IPS DF 6.9 (cell line): ENCODE measurements at regions not wholly inside any gene's neighbourhood (a gene's known extent, or its start where the extent isn't known, plus 50 kb on each side); places are given as distances from the start of the nearest gene placed in this dataset.

Experiments
- DNase-seq: peaks from one replicate; pipeline ENCODE4 v3.0.0-alpha.2; 2013; ENCODE audit warnings: low read depth, low spot score
- H3K27ac ChIP-seq: one replicate; pipeline ENCODE4 v1.5.1; 2013; ENCODE audit warnings: low read length, control low read depth
- H3K27me3 ChIP-seq: 2 replicates; pipeline ENCODE4 v1.6.1; 2013; ENCODE audit warnings: mild to moderate bottlenecking, low read length; ENCODE audit not compliant: control insufficient read depth, insufficient read depth
- H3K36me3 ChIP-seq: 2 replicates; pipeline ENCODE4 v1.6.1; 2013; ENCODE audit warnings: low read length; ENCODE audit not compliant: control insufficient read depth, insufficient read depth
- H3K4me1 ChIP-seq: 2 replicates; pipeline ENCODE4 v1.6.1; 2013; ENCODE audit warnings: low read length; ENCODE audit not compliant: control insufficient read depth, insufficient read depth
- H3K4me3 ChIP-seq: 2 replicates; pipeline ENCODE4 v1.5.1; 2013; ENCODE audit warnings: mild to moderate bottlenecking, low read length
- H3K9me3 ChIP-seq: 2 replicates; pipeline ENCODE4 v1.6.1; 2013; ENCODE audit warnings: low read length, inconsistent platforms; ENCODE audit not compliant: control insufficient read depth, insufficient read depth
- WGBS: extraction: QIAGEN DNeasy Blood & Tissue Kit; methylation state at CpG from one replicate; pipeline ENCODE4 v1.1.7; 2013; ENCODE audit warnings: mixed read lengths, missing lambda C conversion rate; ENCODE audit not compliant: insufficient read length, insufficient coverage; 5-methylcytosine and 5-hydroxymethylcytosine counted together

DNA sequence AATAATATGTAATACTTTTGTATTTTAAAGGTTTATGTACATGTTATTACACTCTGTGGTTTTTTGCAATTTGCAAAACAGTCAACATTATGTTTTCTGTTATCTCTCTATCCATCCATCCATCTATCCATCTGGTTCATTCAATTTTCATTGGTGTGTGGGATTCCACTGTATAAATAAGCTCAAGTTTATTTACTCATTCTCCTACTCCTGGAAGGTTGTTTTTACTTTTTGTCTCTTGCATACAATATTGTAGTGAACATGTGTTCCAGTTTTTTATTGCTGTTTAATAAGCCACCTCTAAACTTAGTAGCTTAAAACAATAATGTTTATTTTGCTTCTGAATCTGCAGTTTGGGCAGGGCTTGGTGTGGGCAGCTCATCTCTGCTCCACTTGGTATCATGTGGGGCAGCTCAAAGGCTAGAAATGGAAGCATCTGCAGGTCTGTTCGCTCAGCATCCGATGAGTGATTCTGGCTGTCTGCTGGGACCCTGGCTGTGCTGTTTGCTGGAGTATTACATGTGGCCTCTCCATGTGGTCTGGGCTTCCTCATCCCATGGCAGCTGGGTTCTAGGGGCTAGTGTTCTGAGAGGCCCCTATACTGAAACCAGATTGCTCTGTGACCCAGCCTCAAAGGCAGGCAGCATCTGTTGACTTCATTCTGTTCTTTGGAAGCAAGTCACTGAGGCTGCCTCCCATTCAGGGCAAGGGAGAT lies 98.8 kb downstream of the SLC25A47 start:
- no peak overlapping the region for H3K4me3 ChIP-seq
- H3K4me1 ChIP-seq: peaks cover 1% of the 10 kb centered on the region; the same call in 1 of the 2 replicates
- no peak overlapping the region for H3K27ac ChIP-seq
- no peaks in the 10 kb centered on the region for H3K36me3 ChIP-seq
- H3K9me3 ChIP-seq: no peaks in the 10 kb centered on the region
- H3K27me3 ChIP-seq: no peaks in the 10 kb centered on the region
- DNase-seq: no peak
- WGBS: no CpG with 5 or more reads among the region's 2 CpGs

GRCh38 chr14:100422556-100423316 lies 99.6 kb downstream of the SLC25A47 start:
- no peaks in the 10 kb centered on the region for H3K27me3 ChIP-seq
- H3K4me3 ChIP-seq: no peak overlapping the region
- H3K36me3 ChIP-seq: no peaks in the 10 kb centered on the region
- no peak for DNase-seq
- H3K27ac ChIP-seq: no peak overlapping the region
- no CpG with 5 or more reads among the region's 12 CpGs for WGBS
- no peaks in the 10 kb centered on the region for H3K9me3 ChIP-seq
- peaks cover 1% of the 10 kb centered on the region; the same call in 1 of the 2 replicates for H3K4me1 ChIP-seq

- Histone ChIP-seq H3K27me3 (no peaks in the 10 kb centered on the region), H3K4me3 (no peak overlapping the region), H3K36me3 (no peaks in the 10 kb centered on the region), H3K9me3 (no peaks in the 10 kb centered on the region), H3K4me1 (peaks cover 1% of the 10 kb centered on the region; the same call in 1 of the 2 replicates), H3K27ac (no peak overlapping the region)
- no peak for DNase-seq
- WGBS: no CpG with 5 or more reads among the region's 13 CpGs
Measured at GRCh38 chr14:100423317-100424010, 100.3 kb downstream of the SLC25A47 start.

DNA sequence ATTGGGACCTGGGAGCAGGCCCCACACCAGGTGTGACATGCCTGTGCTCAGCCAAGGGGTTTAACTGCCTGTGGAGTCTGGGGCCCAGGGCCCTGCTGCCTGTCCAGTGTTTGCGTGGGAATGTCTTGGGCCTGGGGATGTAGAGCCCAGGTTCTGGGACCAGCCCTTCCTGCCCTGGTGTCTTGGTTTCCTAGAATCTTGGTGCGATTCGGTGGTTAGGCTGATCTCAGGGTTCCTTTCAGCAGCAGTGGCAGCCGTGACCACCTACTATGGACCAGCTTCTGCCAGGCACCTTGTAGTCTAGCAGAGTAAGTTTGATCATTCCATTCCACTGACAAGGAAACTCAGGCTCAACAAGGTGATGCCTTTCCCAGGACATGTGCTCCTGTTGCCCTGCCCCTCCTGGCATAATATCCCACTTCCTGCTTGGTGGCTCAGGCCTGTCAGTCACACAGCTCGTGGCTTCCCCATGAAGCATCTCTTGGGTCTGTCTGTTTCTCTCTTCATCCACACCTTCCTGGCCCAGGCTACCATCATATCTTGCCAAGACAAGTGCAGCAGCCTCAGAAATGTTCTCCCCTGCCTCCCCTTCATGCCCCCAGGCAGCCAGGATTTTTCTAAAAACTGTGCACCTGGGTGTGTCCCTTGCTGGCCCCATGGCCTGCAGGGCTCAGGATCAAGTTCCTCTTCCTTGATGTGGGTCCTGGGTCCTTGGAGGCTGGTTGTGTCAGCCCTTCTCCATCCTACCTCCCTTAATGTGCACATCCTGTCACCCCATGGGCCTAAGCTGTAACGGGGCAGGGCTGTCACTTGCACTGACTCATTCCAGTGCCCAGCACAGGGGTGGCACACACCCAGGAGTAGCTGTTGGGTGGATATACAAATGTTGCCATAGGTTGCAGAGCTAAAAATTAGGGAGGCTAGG lies 101.6 kb downstream of the SLC25A47 start:
- Histone ChIP-seq H3K27me3 (no peaks in the 10 kb centered on the region), H3K27ac (no peak overlapping the region), H3K9me3 (no peaks in the 10 kb centered on the region), H3K4me3 (no peak overlapping the region), H3K36me3 (no peaks in the 10 kb centered on the region), H3K4me1 (peaks cover 1% of the 10 kb centered on the region; the same call in 1 of the 2 replicates)
- no peak for DNase-seq
- no CpG with 5 or more reads among the region's 6 CpGs for WGBS

- Histone ChIP-seq H3K4me3 (no peak overlapping the region), H3K9me3 (no peaks in the 10 kb centered on the region), H3K36me3 (no peaks in the 10 kb centered on the region), H3K27me3 (no peaks in the 10 kb centered on the region), H3K4me1 (peaks cover 1% of the 10 kb centered on the region; the same call in 1 of the 2 replicates), H3K27ac (no peak overlapping the region)
- no CpG with 5 or more reads among the region's 7 CpGs for WGBS
- DNase-seq: no peak
Measured at GRCh38 chr14:100425429-100425827, 102.3 kb downstream of the SLC25A47 start.

DNA sequence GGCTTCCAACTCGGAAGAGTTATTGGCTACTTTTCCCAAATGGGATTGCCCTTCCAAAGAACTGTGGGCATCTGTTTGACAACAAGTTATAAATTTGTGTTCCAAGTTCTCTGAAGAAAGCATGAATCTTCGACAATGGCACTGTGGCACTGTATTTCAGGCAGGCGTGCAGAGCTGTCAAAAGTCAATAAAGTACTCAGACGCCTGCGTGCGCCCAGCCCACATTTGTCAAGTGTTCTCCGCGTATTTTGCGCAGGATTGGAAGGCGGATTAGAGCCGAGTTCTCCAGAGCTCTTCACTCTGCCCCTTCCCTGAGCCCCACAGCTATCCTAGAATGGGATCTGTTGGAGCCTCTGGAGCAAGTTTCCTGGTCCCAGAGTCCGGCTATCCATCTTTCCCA lies 103.2 kb downstream of the SLC25A47 start:
- H3K9me3 ChIP-seq: no peaks in the 10 kb centered on the region
- H3K4me1 ChIP-seq: peaks cover 1% of the 10 kb centered on the region; the same call in 1 of the 2 replicates
- H3K36me3 ChIP-seq: no peaks in the 10 kb centered on the region
- WGBS: no CpG with 5 or more reads among the region's 12 CpGs
- no peak overlapping the region for H3K4me3 ChIP-seq
- H3K27me3 ChIP-seq: no peaks in the 10 kb centered on the region
- H3K27ac ChIP-seq: no peak overlapping the region
- DNase-seq: no peak

- no peaks in the 10 kb centered on the region for H3K27me3 ChIP-seq
- H3K27ac ChIP-seq: no peak overlapping the region
- H3K9me3 ChIP-seq: no peaks in the 10 kb centered on the region
- no peak overlapping the region for H3K4me3 ChIP-seq
- WGBS: no CpG with 5 or more reads among the region's 6 CpGs
- DNase-seq: no peak
- no peaks in the 10 kb centered on the region for H3K36me3 ChIP-seq
- H3K4me1 ChIP-seq: peaks cover 1% of the 10 kb centered on the region; the same call in 1 of the 2 replicates
Measured at GRCh38 chr14:100427166-100427565, 104.0 kb downstream of the SLC25A47 start.

- no CpG with 5 or more reads among the region's 9 CpGs for WGBS
- no peaks in the 10 kb centered on the region for H3K36me3 ChIP-seq
- no peaks in the 10 kb centered on the region for H3K27me3 ChIP-seq
- H3K4me3 ChIP-seq: no peak overlapping the region
- DNase-seq: no peak
- H3K4me1 ChIP-seq: peaks cover 1% of the 10 kb centered on the region; the same call in 1 of the 2 replicates
- H3K9me3 ChIP-seq: no peaks in the 10 kb centered on the region
- no peak overlapping the region for H3K27ac ChIP-seq
Measured at GRCh38 chr14:100428727-100429126, 105.6 kb downstream of the SLC25A47 start.

GRCh38 chr14:100429537-100429936 lies 106.4 kb downstream of the SLC25A47 start:
- Histone ChIP-seq H3K36me3 (no peaks in the 10 kb centered on the region), H3K4me1 (peaks cover 1% of the 10 kb centered on the region; the same call in 1 of the 2 replicates), H3K27ac (no peak overlapping the region), H3K27me3 (no peaks in the 10 kb centered on the region), H3K4me3 (no peak overlapping the region), H3K9me3 (no peaks in the 10 kb centered on the region)
- DNase-seq: no peak
- WGBS: no CpG with 5 or more reads among the region's 3 CpGs
